Activated CD8-positive, alpha-beta memory T cell treated with anti-CD3 and anti-CD28 coated beads for 36 hours (primary cell): ENCODE measurements at regions not wholly inside any gene's neighbourhood (a gene's known extent, or its start where the extent isn't known, plus 50 kb on each side); places are given as distances from the start of the nearest gene placed in this dataset.
"Not testable (repeated sequence)": the region's sequence is repeated elsewhere in the genome, so short reads cannot be mapped to it uniquely, and the experiment has no call there.

Source experiments
- CTCF ChIA-PET: fragments of 350-600 bp; sonication (Branson Sonifier 250); formaldehyde crosslinking; loops from one replicate; lab custom pipeline; 2021; ENCODE audit warnings: antibody characterized with exemption; lab: Charles Lee
- POLR2A ChIA-PET: fragments of 350-600 bp; sonication (Branson Sonifier 250); formaldehyde crosslinking; loops from one replicate; lab custom pipeline; 2021; ENCODE audit warnings: antibody characterized with exemption; lab: Charles Lee

DNA sequence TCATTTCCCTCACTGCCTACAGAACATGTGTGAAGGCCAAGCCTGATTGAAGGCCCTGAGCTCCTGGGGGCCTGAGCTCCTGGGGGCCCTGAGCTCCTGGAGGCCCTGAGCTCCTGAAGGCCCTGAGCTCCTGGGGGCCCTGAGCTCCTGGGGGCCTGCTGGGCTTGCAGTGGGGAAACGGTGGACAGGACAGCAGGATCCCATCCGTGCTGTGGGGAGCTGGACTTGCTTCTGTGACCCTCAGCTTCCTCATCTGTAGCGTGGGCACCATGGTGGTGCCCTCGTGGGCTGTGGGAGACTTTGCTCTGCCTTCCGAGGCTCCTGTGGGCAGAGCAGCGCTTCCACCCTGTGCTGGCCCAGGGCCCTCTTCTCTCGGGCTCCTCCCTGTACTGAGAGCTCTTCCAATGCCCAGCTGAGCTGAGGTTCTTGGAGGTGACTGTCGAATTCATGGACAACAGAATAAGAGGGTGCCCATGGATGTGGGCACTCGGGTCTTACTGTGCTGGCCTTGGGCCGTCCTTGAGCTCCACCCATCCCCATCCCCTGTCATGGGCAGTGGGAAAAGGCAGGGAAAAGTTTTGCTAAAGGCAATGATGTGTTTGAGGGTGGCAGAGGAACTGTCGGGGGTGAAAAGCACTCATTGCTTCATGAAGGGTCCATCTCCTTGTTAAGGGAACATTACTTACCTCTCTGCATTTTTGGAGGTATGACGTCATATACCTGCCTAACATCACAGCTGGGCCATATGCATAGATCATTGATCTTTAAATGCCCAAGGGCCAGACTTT lies 786.7 kb downstream of the TBC1D22A start:
- CTCF ChIA-PET, result no interaction called here
- POLR2A ChIA-PET, result no interaction called here

DNA sequence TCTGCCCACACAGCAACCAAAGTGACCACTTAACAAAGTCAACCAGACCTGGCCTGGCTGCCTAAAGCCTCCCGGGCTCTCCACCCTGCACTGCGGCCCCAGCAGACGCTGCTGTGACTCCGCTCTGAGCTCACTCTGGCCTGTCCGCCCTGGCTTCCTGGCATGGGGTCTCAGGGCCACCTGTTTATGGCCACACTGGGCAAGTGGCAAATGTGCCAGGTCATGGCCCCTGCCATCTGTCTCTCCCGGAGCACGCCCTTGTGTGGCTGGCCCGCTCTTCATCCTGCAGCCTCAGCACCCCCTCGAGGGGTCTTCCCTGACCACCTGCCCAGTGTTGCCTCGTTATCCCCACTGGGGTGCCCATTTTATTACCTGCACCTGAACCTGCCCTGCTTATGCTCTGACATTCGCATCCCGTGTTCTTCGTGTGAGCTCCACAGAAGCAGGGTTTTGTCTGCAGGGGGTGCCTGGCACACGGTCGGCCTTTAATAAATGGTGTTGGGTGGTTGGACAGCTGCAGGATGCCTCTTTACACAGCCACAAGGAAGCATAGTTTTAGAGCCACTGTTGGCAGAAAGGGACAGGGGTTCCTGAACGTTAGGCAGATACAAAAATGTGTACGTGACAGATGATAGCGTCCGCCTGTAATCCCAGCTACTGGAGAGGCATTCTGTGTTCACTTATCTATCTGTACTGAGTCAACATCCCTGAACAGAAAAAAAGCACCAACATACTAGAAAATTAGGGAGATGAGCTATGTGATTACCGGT lies 785.6 kb downstream of the TBC1D22A start:
- POLR2A ChIA-PET, result no interaction called here
- CTCF ChIA-PET, result no interaction called here

DNA sequence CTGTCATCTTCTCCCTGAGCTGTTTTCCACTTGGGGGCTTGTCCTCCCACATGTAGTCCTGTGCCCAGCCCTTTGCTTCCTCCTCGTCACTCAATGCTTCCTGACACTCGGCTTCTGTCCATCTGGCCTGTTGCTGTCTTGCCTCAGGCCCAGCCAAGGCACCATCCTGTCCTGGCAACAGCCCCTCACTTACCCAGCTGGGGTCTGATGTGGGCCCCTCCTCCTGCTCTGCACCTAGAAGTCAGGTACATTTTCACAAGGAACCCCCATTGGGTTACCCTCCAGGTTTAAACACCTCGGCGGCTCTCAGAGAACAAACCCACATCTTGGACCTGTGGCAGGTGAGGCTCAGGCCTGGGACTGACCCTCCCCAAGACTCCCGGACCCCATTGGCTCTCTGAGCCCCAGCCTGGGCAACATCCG lies 784.8 kb downstream of the TBC1D22A start:
- CTCF ChIA-PET, result no interaction called here
- POLR2A ChIA-PET, result no interaction called here

DNA sequence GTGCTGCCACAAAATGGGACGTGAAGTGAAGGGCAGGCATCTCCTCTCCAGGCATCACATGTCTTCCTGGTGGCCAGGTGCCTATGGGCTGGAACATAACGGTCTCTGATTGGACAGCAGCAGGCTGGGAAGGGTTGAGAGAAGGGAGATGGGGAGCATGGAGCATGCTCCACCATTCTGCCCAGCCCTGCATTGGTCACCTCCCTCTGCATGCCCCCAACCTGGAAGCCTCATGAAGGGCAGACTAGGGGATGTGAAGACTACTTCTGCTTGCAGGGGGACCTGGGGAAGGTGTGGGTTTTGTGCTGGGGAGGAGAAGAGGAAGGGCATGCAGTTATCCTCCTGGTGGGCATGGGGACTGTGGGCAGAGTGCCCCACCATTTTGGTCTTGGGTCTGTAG lies 782.2 kb downstream of the TBC1D22A start:
- POLR2A ChIA-PET, result no interaction called here
- CTCF ChIA-PET, result no interaction called here

DNA sequence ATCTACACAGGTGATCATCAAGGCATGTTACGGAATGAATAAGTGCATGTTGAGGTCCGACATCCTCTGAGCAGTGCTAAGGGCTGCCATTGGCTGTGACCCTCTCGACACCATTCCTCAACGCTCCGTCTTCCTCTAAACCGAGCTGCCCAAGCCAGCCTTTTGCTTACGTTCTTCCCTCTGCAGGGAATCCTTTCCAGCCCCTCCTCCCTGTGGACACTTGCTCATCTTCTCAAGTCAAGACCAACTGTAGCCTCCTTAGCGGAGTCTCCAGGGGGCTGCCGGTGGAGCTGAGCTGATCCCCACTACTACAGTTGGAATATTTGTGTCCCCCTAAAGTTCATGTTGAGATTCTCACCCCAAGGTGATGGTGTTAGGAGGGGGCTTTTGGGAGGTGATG lies 781.0 kb downstream of the TBC1D22A start:
- CTCF ChIA-PET, result no interaction called here

DNA sequence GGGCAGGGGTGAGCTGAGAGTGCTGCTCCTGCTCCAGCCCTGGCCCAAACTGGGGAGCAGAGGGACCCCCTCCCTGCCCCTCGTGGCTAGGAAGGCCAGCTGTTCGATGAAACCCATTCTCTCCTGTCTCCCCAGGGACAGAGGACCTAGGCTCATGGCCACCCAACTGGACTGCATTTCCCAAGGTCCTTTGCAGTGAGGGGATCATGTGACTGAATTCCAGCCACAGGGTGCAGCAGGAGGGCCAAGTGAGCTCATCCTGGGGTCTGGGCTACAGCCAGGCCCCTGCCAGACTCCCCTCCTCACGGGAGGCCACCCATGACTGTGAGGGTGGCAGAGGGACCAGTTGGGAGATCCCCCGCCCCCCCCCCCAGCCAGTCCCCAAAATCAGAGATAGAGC lies 777.6 kb downstream of the TBC1D22A start:
- ChIA-PET CTCF (no interaction called here), POLR2A (interaction anchor here (0.6 kb wide), 1 partner anchor 91 kb away, joined by 4 read pairs; no protein-coding TSS in a partner anchor)

More for the DNA sequence above, 781.0 kb downstream of the TBC1D22A start:
- POLR2A ChIA-PET, result no interaction called here

DNA sequence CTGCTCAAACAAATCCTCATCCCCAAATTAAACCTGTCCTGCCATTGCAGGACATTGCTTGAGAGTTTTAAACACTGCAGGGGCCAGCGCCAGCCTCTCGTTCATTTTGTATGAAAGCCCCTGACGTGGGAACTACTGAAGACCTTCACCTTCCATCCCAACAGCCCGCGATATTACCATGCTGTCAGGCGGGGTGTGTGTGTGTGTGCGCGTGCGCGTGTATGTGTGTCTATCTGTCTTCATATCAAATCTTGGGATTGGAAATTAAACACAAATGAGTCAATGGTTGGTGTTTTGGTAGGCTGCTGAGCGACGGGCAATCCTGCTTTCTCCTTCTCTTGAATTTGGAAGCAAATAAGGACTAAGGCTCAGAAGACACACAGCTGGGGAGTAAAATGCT lies 776.9 kb downstream of the TBC1D22A start:
- ChIA-PET CTCF (no interaction called here), POLR2A (no interaction called here)

DNA sequence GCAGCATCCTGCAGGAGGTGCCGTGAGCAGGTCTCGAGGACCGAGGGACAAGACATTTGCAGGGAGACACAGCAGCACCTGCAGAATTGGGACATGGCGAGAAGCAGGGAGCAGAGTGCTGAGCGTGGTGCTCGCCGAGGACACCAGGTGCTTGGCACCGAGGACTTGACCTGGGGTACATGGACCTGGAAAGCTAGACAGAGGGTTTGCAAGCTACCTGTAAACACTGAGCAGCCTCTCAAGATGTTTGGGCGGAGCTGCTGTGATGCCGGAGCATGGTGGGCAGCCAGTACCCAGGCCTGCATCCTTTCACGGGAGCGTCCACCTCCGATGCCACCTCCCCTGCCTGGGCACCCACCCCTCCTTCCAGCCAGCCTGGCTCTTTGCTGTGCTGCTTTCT lies 773.2 kb downstream of the TBC1D22A start:
- ChIA-PET POLR2A (no interaction called here), CTCF (no interaction called here)

DNA sequence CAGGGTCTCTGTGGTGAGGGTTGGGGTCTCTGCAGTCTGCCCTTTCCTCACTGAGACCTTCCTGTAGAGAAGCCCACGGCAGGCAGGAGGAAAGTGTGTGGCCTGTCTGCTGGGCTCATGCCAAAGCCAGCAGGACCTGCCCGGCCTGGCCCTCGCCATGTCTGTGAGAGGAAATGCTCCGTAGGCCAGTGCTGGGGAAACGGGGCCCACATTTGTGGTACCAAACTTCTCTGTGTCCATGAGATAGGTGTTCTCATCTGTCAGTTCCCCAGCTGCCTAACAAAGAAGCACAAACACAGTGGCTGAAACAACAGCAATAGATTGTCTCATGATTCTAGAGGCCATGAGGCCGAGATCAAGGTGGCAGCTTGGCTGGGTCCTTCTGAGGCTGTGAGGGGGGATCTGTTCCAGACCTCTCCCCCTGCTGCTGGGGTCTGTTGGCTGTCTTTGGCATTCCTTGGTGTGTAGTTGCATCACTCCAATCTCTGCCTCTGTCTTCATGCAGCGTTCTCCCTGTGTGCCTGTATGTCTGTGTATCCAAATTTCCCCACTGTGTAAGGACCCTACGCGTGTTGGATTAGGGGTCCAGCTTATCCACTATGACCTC lies 772.5 kb downstream of the TBC1D22A start:
- ChIA-PET CTCF (no interaction called here), POLR2A (no interaction called here)

DNA sequence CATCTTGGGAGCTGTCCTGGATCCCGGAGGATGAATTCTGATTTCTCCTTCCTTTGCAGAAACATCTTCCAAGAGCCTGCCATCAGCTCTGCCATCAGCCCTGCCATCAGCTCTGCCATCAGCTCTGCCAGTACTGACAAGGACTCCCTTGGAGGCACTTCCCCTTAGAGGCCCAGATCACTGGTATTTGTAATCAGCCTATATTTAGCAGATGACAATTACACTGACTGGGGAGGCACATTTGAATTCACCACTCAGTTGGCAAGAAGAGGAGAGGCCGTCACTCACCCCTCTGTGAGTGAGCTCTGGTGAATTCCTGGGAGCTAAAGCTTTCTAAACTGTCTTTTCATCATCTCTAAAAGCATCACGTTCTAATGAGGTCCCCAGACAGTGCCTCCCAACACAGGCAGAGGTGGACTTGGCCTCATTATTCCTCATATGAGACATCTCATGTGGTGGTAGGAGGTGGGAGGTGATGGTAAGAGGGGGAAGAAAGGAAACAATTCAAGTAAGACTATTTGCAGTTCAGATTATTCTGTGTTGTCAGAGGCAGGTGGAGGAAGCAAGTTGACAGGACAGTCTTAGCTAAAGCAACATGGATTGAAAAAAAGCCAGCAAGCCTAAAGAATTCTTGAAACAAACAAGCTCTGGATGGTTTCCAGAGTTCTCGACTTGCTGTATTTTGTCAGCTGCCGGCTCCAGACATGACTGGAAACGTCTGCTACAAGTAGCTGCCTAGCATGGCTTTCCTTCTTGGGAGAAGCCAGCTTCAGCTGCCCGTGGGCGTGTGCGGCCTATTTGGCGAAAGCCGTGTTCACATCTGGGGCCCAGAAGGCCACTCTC lies 771.7 kb downstream of the TBC1D22A start:
- CTCF ChIA-PET, result no interaction called here
- POLR2A ChIA-PET, result no interaction called here

DNA sequence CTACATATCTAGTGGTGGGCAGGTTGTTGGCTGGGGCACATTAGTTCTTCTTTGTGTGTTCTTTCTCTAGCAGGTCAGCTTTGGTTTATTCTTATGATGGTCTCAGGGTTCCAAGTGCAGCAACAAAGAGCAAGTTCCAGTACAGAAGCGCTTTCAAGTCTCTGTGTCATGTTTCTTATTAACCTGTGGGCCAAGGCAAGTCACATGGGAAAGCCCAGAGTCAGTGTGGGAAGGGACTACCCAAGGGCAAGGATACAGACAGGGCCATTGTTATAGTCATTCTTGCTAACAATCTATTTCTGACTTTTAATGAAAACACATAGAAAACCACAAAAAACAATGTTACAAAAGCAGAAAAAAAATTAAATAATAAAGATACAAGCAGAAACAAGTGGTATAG lies 754.6 kb downstream of the TBC1D22A start:
- POLR2A ChIA-PET, result no interaction called here
- CTCF ChIA-PET, result no interaction called here

DNA sequence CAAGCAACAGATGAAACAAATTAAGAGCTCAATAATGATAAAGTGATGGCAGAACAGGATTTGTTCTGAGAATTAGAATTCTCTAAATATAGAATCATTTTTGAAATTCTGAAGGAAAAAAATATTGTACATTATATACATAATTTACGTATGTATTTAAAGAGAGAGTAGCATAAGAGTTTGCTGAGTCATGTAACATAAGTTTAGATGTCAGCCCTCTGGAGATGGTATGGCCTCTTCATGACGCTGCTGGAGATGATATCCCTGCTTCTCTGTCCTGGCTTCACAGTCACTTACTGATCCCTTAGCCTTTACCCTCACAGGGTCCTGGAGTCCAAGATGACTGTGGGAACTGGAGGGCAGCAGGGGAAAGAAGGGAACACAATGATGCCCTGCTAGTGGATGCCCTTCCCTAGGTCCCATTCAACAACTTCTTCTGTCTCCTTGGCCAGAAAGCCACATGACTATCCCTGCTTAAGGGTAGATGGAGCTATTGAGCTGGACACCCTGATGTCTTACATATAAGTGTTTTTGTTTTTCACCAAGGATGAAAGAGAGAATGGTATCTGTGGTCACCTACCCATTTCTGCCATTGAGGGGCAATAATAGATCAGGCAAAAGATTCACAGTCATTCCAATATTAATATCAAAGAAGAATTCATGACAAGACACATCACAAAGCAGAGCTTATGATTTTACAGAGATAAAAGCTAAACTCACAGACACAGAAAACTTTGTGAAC lies 753.1 kb downstream of the TBC1D22A start:
- POLR2A ChIA-PET, result no interaction called here
- CTCF ChIA-PET, result interaction anchor here (0.7 kb wide), 1 partner anchor 878 kb away, joined by 3 read pairs; no protein-coding TSS in a partner anchor

DNA sequence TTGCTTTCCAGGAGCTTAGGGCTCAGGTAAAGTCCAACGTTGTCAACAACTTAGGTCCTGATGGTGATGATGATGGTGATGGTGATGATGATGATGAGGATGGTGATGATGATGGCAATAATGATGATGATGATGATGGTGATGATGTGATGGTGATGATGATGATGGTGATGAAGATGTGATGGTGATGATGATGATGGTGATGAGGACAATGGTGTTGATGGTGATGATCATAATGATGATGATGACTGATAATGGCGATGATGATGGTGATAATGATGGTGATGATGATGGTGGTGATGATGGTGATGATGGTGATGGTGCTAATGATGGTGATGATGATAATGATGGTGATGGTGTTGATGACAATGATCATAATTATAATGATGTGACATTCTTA lies 750.2 kb downstream of the TBC1D22A start:
- CTCF ChIA-PET, result no interaction called here
- POLR2A ChIA-PET, result no interaction called here

DNA sequence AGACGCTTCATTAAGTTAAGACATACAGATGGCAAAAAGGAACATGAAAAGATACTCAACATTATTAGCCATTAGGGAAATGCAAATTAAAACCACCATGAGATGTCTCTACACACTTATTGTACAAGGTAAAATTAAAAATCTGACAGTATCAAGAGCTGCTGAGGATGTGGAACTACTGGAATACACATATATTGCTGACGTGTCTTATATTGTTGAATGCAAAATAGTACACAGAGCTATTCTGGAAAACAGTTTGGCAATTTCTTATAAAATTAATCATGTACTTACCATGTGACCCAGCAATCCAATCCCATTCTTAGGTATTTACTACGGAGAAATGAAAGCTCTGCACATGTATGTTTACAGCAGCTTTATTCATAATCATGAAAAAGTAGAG lies 742.5 kb downstream of the TBC1D22A start:
- ChIA-PET POLR2A (no interaction called here), CTCF (no interaction called here)

DNA sequence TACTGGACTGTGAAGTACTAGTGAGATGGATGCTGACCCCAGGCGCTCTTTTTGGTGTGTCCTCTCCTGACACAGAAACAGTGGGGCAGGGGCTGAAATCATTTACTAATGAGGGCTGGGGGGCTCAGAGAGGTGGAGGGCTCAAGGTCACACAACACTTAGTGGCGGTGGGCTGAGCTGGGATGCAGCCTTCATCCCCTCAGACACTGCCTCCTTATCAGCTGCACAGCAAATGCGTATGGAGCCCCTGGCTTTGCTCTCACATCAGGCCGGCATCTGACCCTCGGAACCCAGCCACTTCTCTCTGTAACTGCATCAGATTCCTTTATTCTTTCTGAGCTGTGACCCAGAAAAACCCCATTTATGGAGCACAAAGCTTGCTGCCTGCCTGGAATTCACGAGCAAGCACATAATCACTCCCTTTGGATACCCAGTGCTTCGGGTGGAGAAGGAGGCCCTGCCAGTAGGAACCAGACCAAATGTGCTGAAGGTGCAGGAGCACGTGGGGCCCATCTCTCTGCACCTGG lies 736.6 kb downstream of the TBC1D22A start:
- ChIA-PET POLR2A (no interaction called here), CTCF (no interaction called here)

DNA sequence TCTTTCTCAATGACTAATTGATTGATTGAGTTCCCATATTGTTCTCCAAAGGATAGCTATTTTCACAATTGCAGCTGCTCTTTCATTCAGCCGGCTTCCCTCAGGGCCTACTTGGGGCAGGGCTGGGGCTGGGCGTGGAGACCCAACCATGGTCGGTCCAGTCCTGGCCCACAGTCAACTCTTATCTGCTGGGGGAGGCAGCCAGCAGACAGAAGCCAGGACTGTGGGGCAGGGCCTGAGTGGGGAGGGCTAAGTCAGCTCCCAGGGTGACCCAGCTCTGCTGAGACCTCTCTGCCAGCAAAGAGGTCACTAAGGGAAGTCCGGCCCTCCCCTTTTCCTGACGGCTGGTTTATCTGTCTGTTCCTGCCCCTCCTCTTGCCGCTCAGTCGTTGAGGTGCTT lies 735.2 kb downstream of the TBC1D22A start:
- CTCF ChIA-PET, result interaction anchor here (0.9 kb wide), 1 partner anchor 10 kb away, joined by 3 read pairs; no protein-coding TSS in a partner anchor
- POLR2A ChIA-PET, result no interaction called here

DNA sequence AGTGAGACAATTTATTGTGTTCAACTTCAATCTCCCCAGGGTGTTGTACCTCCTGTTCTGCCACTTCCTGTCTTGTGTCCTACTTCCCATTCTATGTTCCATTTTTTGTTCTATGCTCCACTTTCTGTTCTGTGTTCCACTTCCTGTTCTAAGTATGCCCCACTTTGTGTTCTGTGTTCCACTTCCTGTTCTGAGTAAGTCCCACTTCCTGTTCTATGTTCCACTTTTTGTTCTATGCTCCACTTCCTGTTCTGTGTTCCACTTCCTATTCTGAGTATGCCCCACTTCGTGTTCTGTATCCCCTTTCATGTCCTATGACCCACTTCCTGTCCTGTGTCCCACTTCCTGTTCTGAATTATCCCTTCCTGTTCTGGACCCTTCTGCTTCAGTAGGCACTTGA lies 732.7 kb downstream of the TBC1D22A start:
- POLR2A ChIA-PET, result no interaction called here
- CTCF ChIA-PET, result no interaction called here

DNA sequence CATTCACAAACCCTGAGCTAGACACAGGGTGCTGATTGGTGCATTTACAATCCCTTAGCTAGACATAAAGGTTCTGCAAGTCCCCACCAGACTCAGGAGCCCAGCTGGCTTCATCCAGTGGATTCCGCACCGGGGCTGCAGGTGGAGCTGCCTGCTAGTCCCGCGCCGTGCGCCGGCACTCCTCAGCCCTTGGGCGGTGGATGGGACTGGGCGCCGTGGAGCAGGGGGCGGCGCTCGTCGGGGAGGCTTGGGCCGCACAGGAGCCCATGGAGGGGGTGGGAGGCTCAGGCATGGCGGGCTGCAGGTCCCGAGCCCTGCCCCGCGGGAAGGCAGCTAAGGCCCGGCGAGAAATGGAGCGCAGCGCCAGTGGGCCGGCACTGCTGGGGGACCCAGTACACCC lies 725.7 kb downstream of the TBC1D22A start:
- CTCF ChIA-PET, result interaction anchor here (1.2 kb wide), 1 partner anchor 9 kb away, joined by 3 read pairs; no protein-coding TSS in a partner anchor
- POLR2A ChIA-PET, result not testable (repeated sequence)
